ENCODE measurements at regions not wholly inside any gene's neighbourhood (a gene's known extent, or its start where the extent isn't known, plus 50 kb on each side); places are given as distances from the start of the nearest gene placed in this dataset.

DNA sequence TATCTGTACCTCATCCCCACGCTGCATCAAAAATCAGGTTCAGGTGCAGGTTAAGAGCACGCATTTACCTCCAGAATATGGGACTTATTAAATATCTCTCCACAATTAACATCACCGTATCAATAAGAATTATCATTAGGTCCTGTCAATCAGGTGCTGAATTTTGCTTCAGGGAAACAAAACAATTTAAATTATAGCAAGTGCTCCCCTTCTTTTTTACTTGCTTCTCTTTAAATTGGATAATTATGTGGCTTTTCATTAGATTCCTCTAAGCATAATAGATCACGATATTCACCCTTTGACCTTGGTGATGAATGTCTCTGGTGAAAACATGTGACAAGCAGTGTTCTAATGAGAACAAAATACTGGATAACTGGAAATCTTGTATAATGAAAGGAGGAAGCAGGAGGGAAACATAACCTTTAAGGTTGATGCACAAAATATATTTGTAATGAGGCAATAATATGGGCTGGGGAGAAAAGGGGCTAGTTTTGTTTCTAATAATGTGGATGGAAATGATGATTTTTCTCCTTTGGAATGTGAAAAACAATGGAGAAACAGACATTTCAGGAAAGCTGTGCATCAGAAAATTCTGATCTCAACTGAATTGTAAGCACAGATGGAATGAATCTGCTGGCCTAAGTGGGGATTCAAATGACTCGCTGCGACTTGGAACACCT, 166.9 kb downstream of the SNX10 start:
- DNase-seq, result no peak

DNA sequence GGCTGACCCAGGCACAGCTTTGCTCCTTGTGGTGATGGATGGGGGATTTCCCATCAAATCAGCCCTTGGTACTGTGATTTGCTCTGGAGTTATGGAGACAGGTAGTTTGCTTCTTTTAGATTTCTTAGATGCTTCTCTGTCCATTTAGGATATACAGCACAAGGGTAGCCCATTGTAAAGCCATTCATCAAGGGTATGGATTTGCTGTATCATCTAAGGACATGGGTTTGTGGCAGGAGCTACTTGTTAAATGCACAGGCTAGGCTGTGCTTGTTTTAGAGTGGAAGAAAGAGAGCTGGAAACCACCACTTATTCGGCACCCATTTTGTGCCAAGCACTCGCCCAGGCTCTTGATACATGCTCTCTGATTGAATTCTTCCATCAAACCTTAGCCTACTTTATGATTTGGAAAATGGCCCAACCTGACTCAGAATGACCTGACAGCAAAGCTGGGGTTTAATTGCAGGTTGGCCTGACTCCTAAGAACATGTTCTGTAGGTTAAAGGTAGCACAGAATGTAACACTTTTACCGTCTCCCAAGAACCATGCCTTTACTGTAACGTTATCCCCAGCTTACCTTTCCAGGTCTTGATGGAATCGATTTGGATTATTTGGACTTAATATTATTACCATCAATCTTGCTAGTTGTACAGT, 168.0 kb downstream of the SNX10 start:
- no peak for DNase-seq

DNA sequence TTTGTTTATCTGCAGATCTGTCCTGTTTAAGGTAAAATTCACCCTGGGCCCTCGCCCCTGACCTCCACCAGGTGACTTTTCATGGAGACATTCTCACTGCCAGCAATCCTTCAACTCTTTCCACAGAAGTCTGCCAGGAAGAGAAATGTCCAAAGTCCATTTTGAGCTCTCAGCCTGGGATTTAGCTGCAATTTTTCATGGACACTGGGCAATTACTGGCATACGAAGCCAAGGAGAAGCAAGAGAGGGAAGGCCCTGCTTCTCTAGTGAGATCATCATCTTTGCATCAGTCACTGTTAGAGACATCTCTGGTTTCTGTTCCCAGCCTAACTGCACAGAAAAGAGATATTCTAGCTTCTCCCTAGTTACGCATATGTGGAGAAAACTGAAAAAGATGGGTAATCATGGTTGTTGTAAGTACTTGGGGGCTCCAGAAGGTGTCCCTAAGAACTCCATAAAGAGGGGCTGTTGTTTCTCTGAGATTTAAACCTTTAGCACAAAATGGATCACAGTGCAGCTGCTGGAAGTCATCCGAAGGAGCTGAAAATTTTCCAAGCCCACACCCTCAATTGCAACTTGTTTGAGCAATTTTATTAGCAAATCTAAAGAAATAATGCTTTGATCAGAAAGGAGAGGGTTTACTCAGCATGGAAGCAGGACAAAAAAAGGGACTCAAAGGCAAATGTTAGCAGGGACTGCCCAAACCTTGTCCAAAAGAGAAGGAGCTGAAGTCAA, 168.9 kb downstream of the SNX10 start:
- no peak for DNase-seq

GRCh38 chr7:26461518-26461917, 169.9 kb downstream of the SNX10 start:
- DNase-seq, result no peak

- no peak for DNase-seq
Measured at GRCh38 chr7:26466007-26466406, 174.3 kb downstream of the SNX10 start.

DNA sequence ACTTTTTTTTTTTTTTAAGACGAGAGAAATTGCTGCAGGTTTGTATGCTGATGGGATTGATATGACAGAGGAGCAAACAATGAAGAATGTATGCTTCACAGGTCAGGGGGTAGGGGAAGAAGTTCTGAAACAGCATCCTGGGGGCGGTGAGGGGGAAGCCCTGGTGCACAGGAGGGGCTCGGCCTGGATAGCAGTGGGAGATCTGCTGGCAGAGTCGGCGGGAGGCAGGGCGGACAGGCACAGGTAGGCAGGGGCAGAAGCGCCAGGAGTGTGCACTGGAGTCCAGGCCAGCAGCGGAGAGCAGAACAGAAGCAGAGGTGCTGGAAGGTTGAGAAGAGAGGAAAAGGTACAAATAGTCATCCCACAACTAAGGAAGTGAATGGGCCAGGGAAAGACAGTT, 175.4 kb downstream of the SNX10 start:
- no peak for DNase-seq

- DNase-seq, result no peak
Measured at GRCh38 chr7:26467541-26467940, 175.9 kb downstream of the SNX10 start.

DNA sequence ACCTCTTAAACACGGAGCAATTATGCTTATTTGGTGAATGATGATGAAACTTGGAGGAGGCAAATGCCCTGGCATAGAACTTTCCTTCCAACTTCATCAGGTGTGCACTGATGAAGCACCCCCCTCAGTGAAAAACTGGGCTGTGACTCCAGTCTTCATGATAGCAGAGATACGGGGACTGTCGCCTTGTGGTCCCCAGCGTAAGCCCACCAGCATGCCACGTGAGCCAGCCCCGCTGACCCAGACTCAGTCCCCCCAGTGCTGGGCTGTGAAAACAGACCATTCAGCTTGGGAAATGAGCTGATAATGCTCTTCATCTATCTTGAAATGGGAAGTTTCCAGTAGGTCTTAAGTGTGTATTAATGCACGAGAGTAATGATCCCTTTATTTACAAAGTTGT, 177.0 kb downstream of the SNX10 start:
- DNase-seq, result no peak

GRCh38 chr7:26469188-26469587, 177.5 kb downstream of the SNX10 start:
- DNase-seq, result no peak

DNA sequence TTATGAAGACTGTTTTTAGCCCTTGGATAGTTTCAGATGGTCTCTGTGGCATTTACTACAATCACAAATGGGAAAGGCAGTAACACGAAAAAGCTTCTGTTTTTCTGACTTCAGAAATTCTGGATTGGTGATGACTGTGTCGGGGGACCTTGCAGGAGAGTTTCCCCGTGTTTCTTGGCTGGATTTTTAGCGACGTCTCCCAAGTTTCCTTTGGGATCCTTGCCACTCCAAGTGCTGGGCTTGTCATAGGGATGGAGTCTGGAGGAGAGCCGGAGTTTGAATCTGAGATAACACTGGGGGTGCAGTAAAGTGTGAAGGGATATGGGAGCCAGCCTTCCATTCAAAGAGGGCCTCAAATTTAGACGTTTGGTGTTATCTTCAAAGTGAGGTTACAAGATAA, 179.0 kb downstream of the SNX10 start:
- DNase-seq, result no peak

DNA sequence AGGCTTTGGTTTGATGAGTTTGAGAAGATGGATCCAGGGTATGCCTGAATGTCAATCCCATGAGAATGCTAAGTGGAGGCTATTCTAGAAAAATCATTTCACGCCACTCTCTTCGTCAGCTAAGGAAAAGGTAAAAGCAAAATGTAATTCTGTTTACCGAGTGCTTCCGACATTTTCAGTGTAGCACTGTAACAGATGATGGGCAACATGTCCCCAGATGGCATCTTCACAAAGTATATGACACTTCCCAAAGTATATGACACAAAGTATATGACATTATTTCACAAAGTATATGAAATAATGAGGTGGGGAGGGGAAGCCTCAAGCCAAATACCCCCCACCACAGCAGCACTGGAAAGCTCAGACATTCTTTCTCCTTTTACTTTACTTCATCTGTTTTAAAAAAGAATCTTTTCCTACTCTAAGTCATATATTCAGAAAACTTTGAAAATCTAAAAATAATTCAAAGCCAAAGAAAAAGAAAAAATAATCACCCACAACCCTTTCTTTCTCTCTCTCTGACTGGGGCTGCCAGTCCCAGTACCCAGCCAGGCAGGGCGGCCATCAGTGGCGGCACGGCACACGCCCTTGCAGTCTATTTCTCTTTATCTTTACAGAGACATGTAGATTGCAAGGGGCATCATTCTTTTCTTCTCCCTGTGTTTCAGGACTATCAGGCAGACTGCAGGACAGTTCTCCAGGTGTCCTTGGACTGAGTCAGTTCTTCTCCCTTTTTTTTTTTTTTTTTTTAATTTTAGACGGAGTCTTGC, 179.8 kb downstream of the SNX10 start:
- DNase-seq, result no peak

DNA sequence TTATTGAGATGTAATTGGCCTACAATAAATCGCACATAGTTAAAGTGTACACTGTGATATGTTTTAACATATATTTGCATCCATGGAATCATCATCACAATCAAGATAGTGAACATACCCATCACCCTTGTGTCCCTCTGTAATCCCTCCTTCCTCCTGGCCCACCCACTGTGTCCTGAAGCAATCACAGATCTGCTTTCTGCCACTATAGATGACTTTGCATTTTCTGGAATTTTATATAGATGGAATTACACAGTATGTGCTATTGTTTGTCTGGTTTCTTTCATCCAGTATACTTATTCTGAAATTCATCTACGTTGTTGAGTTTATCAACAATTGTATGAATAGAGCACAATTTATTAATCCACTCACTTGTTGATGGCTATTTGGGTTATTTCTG, 181.3 kb downstream of the SNX10 start:
- no peak for DNase-seq

DNA sequence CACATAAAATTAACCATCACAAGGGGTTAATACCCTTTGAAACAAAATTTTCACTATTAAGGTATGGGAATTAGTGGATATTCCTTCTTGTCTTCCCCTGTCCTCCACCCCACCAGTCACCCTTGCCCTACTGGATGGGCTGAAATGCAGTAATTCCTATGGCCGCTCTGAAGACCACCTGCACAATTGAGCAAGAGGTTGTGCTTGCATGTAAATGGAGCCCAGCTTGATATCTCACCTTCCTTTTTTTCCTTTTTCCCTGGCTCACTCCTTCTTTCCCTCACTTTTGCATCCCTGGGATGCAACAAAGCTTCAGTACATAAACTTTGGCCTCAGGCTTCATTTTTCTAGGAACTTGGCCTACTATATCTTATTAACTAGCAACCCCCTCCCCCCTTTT, 184.6 kb downstream of the SNX10 start:
- no peak for DNase-seq

DNA sequence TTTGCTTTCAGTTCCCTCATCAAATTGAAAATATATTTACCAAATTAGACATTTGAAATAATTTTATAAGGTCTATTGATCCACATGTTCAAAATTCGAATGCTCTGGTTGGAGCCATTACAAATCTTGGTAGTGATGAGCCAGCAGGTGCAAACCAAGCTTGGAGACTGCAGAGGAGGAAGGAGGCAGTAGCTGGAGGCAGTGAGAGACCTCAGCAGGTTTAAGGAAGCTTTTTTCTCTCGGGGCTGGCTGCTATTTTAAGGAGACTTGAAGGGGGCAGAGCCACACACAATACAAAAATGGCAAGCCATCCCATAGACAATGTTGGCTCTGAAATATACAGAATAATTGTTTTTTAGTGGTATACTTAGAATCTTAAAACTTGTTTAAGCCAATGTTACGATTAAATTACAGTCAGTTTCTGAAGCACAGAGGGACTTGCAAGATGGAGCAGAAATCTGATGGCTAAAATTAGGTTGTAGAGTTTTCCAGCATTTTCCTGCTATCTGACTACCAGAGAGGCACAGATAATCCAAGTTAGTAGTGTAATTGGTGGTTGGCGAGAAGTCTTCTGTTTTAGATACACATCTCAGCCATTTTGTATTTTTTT, 185.8 kb downstream of the SNX10 start:
- no peak for DNase-seq

DNA sequence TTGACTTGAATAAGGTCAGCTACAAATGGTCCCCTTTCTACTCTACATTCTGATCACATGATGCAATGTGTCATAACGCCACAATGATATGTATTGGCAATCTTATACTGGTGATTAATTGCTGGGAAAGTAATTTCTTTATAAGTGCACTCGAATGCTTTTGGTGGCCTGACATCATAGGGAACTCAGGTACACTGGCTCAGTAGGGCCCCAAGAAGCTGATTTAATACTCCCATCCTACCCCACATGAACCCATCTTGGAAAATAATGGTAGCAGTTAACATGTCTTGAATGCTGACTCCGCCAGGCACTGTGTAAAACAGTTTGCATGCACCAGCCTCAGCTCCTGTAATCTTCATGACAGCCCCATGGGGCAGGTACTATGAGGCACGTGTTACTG, 186.9 kb downstream of the SNX10 start:
- no peak for DNase-seq

DNA sequence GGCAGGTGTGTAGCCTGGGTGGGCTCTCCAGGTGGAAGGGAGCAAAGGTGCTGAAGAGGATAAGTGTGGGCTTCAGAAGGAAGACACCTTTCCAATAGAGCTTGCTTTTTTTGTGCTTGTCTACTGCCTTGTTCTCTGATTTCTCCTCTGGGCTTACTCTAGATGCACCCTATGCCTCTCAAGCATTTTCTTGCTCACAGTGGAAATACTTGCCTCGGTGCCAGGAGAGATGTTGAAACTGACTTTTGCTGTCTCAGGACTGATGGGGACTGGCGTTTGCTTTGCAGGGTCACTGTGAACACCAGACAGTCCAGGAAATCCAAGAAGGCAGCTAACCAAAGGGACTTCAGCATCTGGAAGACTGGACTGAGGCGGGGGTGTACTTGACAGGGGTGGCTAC, 187.9 kb downstream of the SNX10 start:
- no peak for DNase-seq

DNA sequence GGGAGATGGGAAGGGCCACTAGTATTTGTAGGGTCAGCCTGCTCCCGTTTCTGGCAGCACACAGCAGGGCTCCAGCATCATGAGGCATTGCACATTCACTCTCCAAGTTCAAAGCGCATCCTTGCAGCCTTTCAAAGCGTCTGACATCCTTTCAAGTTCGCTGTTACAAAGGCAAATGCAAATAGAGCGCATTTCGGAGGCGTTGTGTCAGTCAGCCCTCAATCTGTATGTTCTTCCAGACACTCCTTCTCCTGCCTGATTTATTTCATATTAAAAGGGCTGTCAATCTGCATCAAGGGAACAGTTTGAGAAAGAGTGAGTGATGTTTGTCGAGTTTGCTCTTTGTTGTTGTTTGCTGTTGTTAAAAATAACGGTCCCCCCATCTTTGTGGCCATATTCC, 188.5 kb downstream of the SNX10 start:
- DNase-seq, result no peak

- no peak for DNase-seq
Measured at GRCh38 chr7:26482927-26483326, 191.3 kb downstream of the SNX10 start.

DNA sequence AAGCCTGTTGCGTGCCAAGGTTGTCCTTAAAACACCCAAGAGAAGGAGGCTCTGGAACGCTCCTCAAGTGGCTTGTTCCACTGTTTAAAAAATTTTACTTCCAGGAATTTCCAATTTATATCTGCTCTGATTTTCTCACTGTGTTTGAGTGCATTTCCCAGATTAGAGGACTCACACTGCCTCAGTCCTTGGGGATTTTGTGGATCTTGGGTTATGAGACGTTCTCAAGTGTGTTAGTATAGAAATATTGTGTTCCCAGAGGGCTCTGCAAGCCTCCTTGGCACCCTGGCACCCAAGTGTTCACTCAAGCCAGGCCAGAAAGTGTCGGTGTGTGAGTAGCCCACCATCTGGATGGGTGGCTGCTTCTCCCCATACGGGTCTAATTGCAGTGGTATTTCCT, 192.2 kb downstream of the SNX10 start:
- no peak for DNase-seq

GRCh38 chr7:26485367-26485934, 193.8 kb downstream of the SNX10 start:
- DNase-seq, result no peak

- DNase-seq, result no peak
Measured at GRCh38 chr7:26486153-26486552, 194.5 kb downstream of the SNX10 start.
